ENCODE measurements at regions not wholly inside any gene's neighbourhood (a gene's known extent, or its start where the extent isn't known, plus 50 kb on each side); places are given as distances from the start of the nearest gene placed in this dataset.

- intact Hi-C loops (cut with DNase I; ENCODE audit: low total_unique reads) = no loop called here
- H3K27ac ChIP-seq = no peak overlapping the region
These were observed 103.6 kb upstream of the WDR75 start for GRCh38 chr2:189337656-189338055.

DNA sequence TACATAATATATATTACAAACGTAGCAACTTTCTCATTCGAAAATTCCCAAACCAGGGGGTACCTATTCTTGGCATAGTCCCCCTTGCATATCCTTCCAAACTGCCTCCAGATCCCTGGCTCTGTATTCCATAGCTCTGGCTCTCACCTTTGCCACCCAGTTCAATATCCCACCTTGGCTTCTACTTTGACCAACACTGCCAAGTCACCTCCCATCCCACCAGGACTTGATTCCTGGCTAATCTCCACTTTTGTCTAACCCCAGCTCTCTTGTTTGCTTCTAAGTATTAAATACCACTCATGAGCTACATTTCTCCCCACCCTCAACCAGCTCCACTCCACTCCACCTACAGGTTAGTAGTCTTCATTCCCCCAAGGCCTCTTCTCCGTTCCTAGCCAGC is 103.2 kb upstream of the WDR75 start:
- Histone ChIP-seq H3K4me1 (no peaks in the 10 kb centered on the region), H3K36me3 (no peaks in the 10 kb centered on the region), H3K27ac (peak overlapping the region; percentile 55 to 69), H3K9me3 (no peaks in the 10 kb centered on the region), H3K27me3 (no peaks in the 10 kb centered on the region), H3K4me3 (no peak overlapping the region)
- DNase-seq (ENCODE audit: low spot score in 2 of 2) = no peak
- TF ChIP-seq, protein P1, sequence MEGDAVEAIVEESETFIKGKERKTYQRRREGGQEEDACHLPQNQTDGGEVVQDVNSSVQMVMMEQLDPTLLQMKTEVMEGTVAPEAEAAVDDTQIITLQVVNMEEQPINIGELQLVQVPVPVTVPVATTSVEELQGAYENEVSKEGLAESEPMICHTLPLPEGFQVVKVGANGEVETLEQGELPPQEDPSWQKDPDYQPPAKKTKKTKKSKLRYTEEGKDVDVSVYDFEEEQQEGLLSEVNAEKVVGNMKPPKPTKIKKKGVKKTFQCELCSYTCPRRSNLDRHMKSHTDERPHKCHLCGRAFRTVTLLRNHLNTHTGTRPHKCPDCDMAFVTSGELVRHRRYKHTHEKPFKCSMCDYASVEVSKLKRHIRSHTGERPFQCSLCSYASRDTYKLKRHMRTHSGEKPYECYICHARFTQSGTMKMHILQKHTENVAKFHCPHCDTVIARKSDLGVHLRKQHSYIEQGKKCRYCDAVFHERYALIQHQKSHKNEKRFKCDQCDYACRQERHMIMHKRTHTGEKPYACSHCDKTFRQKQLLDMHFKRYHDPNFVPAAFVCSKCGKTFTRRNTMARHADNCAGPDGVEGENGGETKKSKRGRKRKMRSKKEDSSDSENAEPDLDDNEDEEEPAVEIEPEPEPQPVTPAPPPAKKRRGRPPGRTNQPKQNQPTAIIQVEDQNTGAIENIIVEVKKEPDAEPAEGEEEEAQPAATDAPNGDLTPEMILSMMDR (IDR thresholded peaks at IDR 0.05) = no peak
- no peak for TF ChIP-seq POLR2AphosphoS5 (IDR thresholded peaks at IDR 0.05)
- TF ChIP-seq POLR2A (IDR thresholded peaks at IDR 0.05) = no peak
- intact Hi-C loops (cut with DNase I; ENCODE audit: low total_unique reads) = no loop called here

More at GRCh38 chr2:189337656-189338055, 103.6 kb upstream of the WDR75 start:
- Histone ChIP-seq H3K9me3 (no peaks in the 10 kb centered on the region), H3K36me3 (no peaks in the 10 kb centered on the region), H3K4me3 (no peak overlapping the region), H3K4me1 (no peaks in the 10 kb centered on the region), H3K27me3 (no peaks in the 10 kb centered on the region)
- TF ChIP-seq POLR2AphosphoS5 (IDR thresholded peaks at IDR 0.05) = peak in 1 of 3 donors; percentile 41
- no peak for TF ChIP-seq POLR2A (IDR thresholded peaks at IDR 0.05)
- DNase-seq (ENCODE audit: low spot score in 2 of 2) = no peak

DNA sequence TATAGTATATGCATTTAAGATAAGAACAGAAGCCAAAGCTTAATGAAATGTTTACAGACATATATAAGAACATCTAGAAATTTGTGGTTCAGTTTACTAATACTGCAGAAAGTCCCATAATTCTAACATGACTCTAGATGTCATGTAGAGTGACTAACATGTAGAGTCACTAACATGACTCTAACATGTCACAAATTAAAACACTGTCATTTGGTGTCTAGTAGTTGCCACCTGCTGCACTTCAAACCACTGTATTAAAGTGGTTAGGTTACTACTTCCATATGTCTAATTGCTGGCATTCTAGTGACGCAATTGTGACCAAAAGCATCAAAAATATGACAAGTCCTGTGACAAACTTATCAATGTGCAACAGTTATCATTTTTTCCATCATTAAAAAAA is 100.2 kb upstream of the WDR75 start:
- no peak for TF ChIP-seq POLR2A (IDR thresholded peaks at IDR 0.05)
- TF ChIP-seq, protein P1 (IDR thresholded peaks at IDR 0.05) = no peak
- TF ChIP-seq POLR2AphosphoS5 (IDR thresholded peaks at IDR 0.05) = no peak
- intact Hi-C loops (cut with DNase I; ENCODE audit: low total_unique reads) = no loop called here
- no peak for DNase-seq (ENCODE audit: low spot score in 2 of 2)
- no peaks in the 10 kb centered on the region for H3K27me3 ChIP-seq
- no peaks in the 10 kb centered on the region for H3K4me1 ChIP-seq
- H3K9me3 ChIP-seq = no peaks in the 10 kb centered on the region
- H3K4me3 ChIP-seq = no peak overlapping the region
- no peak overlapping the region for H3K27ac ChIP-seq
- no peaks in the 10 kb centered on the region for H3K36me3 ChIP-seq

DNA sequence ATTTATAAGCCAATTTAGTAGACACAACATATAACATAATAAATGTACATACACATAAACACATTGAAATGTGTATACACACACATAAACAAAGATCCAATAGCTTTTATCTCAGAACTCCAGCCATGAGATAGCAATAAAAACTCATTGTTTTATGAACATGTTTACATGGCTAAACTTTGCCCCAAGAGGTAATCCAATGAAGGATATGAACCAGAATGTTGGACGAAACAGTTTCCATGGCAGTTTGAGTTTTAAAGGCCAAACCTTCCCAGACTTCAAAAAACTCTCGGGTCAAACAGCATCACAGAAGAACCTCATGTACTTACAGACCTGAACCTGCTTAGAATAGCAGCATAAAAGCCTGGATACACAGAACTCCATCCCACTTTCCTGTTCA is 97.2 kb upstream of the WDR75 start:
- intact Hi-C loops (cut with DNase I; ENCODE audit: low total_unique reads) = no loop called here
- Histone ChIP-seq H3K4me1 (no peaks in the 10 kb centered on the region), H3K27me3 (no peaks in the 10 kb centered on the region), H3K36me3 (no peaks in the 10 kb centered on the region), H3K9me3 (no peaks in the 10 kb centered on the region), H3K4me3 (no peak overlapping the region), H3K27ac (no peak overlapping the region)
- DNase-seq (ENCODE audit: low spot score in 2 of 2) = no peak
- TF ChIP-seq POLR2AphosphoS5 (IDR thresholded peaks at IDR 0.05) (no peak), POLR2A (IDR thresholded peaks at IDR 0.05) (no peak)
- TF ChIP-seq, protein P1 (IDR thresholded peaks at IDR 0.05) = no peak

DNA sequence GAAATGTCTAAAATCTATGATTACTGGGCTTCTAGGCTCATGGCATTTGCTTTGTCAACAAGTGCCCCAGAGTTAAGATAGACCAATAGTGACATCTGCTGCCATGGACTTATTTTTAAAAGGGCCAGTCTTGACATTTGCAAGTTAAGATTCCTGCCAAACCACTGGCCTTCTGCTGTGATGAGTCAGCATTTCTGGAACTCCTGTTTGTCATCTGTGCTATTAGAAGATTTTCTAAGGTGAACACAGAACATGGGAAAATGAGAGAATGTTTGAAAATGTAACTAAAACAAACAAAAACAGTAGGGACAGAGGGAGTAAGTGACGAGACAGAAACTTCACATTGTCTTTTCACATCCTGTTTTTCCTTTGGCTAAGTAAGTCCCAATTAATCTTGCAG is 93.7 kb upstream of the WDR75 start:
- Histone ChIP-seq H3K27ac (peak overlapping the region; percentile 46 to 55), H3K36me3 (no peaks in the 10 kb centered on the region), H3K4me3 (no peak overlapping the region), H3K4me1 (no peaks in the 10 kb centered on the region), H3K27me3 (no peaks in the 10 kb centered on the region), H3K9me3 (peaks cover 0 to 5% of the 10 kb centered on the region in 2 donors)
- DNase-seq (ENCODE audit: low spot score in 2 of 2) = no peak
- TF ChIP-seq POLR2AphosphoS5 (IDR thresholded peaks at IDR 0.05) (peak in 1 of 3 donors; percentile 33), POLR2A (IDR thresholded peaks at IDR 0.05) (no peak)
- intact Hi-C loops (cut with DNase I; ENCODE audit: low total_unique reads) = no loop called here

DNA sequence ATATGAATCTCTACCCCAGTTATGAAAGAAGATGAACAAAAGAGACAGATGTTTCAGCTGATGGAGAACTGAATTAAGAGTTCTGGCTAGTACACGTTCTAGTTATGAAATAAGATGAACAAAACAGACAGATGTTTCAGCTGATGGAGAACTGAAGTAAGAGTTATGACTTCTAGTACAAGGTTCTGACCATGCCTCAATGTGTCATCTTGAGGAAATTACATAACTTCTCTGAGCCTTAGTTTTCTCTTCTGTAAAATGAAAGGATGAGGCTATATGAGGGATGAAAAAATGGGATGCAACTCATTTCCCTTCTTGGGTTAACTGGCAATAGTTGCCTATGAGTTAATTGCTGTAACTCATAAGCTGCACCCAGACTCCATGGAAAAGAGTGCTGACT is 92.9 kb upstream of the WDR75 start:
- Histone ChIP-seq H3K4me1 (no peaks in the 10 kb centered on the region), H3K9me3 (peaks cover 0 to 10% of the 10 kb centered on the region in 2 donors), H3K4me3 (no peak overlapping the region), H3K36me3 (no peaks in the 10 kb centered on the region), H3K27me3 (no peaks in the 10 kb centered on the region), H3K27ac (peak overlapping the region; percentile 32 to 42)
- DNase-seq (ENCODE audit: low spot score in 2 of 2) = no peak
- TF ChIP-seq POLR2AphosphoS5 (IDR thresholded peaks at IDR 0.05) = no peak
- no peak for TF ChIP-seq POLR2A (IDR thresholded peaks at IDR 0.05)
- TF ChIP-seq, protein P1 (IDR thresholded peaks at IDR 0.05) = no peak
- intact Hi-C loops (cut with DNase I; ENCODE audit: low total_unique reads) = no loop called here

All from breast epithelium (tissue), 4 donors.